ENCODE measurements at regions not wholly inside any gene's neighbourhood (a gene's known extent, or its start where the extent isn't known, plus 50 kb on each side); places are given as distances from the start of the nearest gene placed in this dataset.
A peak's percentile ranks its signal among the peaks of the same experiment; 100 is the strongest.

GRCh38 chr9:106707738-106708474, 155.1 kb upstream of the ZNF462 start:
- DNase-seq: peak; percentile 4
- no peak overlapping the region for H3K23ac ChIP-seq (ENCODE audit: low read length in 2 of 2)

GRCh38 chr9:106708475-106709146, 154.4 kb upstream of the ZNF462 start:
- Histone ChIP-seq H2BK120ac (ENCODE audit: low read depth, low read length) (no peak overlapping the region), H3K23ac (ENCODE audit: low read length in 2 of 2) (no peak overlapping the region), H4K91ac (ENCODE audit: low read length) (no peak overlapping the region), H3K18ac (ENCODE audit: low read depth in 1 of 2, low read length in 2 of 2) (no peak overlapping the region), H3K4me3 (ENCODE audit: insufficient read depth in 1 of 2, low read depth in 1 of 2, low read length in 2 of 2) (peak overlapping the region in 1 of 2 experiments; percentile 0), H3K4me2 (ENCODE audit: low read length, poor library complexity, severe bottlenecking) (no peak overlapping the region), H2BK5ac (ENCODE audit: low read depth, low read length, poor library complexity, severe bottlenecking) (no peak overlapping the region), H3K79me1 (replicated peaks; ENCODE audit: low read length, poor library complexity, severe bottlenecking) (no peaks in the 10 kb centered on the region), H2AK5ac (ENCODE audit: low read length, severe bottlenecking) (no peak overlapping the region), H3K9ac (ENCODE audit: low read length) (no peak overlapping the region), H3K14ac (ENCODE audit: low read length in 2 of 2) (no peak overlapping the region), H3K9me3 (ENCODE audit: control insufficient read depth, low read length) (no peaks in the 10 kb centered on the region), H3K27me3 (ENCODE audit: control insufficient read depth in 1 of 2, insufficient read depth in 1 of 2, low read length in 2 of 2) (no peaks in the 10 kb centered on the region), H2BK15ac (ENCODE audit: low read depth, poor library complexity, severe bottlenecking) (no peak overlapping the region), H3K4ac (ENCODE audit: low read depth in 1 of 2, low read length in 2 of 2) (no peak overlapping the region), H2BK12ac (ENCODE audit: low read length in 2 of 2) (no peak overlapping the region), H3K27ac (ENCODE audit: low read length, poor library complexity, severe bottlenecking) (no peak overlapping the region), H3K36me3 (ENCODE audit: control insufficient read depth in 1 of 2, insufficient read depth in 2 of 2, low read depth in 1 of 2, low read length in 2 of 2) (no peaks in the 10 kb centered on the region), H4K8ac (ENCODE audit: low read length) (no peak overlapping the region), H2AFZ (ENCODE audit: low read depth, low read length) (no peak overlapping the region), H3K4me1 (ENCODE audit: control insufficient read depth, insufficient read depth, low read depth, low read length) (no peaks in the 10 kb centered on the region)
- peak; percentile 43 for DNase-seq
- WGBS: 92% methylated on average over 2 of the region's 3 CpGs

More at GRCh38 chr9:106707738-106708474, 155.1 kb upstream of the ZNF462 start:
- H3K18ac ChIP-seq (ENCODE audit: low read depth in 1 of 2, low read length in 2 of 2): no peak overlapping the region
- H4K91ac ChIP-seq (ENCODE audit: low read length): no peak overlapping the region
- H3K14ac ChIP-seq (ENCODE audit: low read length in 2 of 2): no peak overlapping the region
- H3K4me1 ChIP-seq (ENCODE audit: control insufficient read depth, insufficient read depth, low read depth, low read length): no peaks in the 10 kb centered on the region
- no peak overlapping the region for H2AK5ac ChIP-seq (ENCODE audit: low read length, severe bottlenecking)
- no peaks in the 10 kb centered on the region for H3K36me3 ChIP-seq (ENCODE audit: control insufficient read depth in 1 of 2, insufficient read depth in 2 of 2, low read depth in 1 of 2, low read length in 2 of 2)
- H2BK5ac ChIP-seq (ENCODE audit: low read depth, low read length, poor library complexity, severe bottlenecking): no peak overlapping the region
- H2AFZ ChIP-seq (ENCODE audit: low read depth, low read length): no peak overlapping the region
- 86% methylated on average over 12 of the region's 13 CpGs for WGBS
- H2BK12ac ChIP-seq (ENCODE audit: low read length in 2 of 2): no peak overlapping the region
- H3K9me3 ChIP-seq (ENCODE audit: control insufficient read depth, low read length): no peaks in the 10 kb centered on the region
- H4K8ac ChIP-seq (ENCODE audit: low read length): no peak overlapping the region
- no peaks in the 10 kb centered on the region for H3K79me1 ChIP-seq (replicated peaks; ENCODE audit: low read length, poor library complexity, severe bottlenecking)
- peak overlapping the region; percentile 21 for H3K9ac ChIP-seq (ENCODE audit: low read length)
- H3K27me3 ChIP-seq (ENCODE audit: control insufficient read depth in 1 of 2, insufficient read depth in 1 of 2, low read length in 2 of 2): no peaks in the 10 kb centered on the region
- H3K27ac ChIP-seq (ENCODE audit: low read length, poor library complexity, severe bottlenecking): no peak overlapping the region
- H2BK15ac ChIP-seq (ENCODE audit: low read depth, poor library complexity, severe bottlenecking): no peak overlapping the region
- no peak overlapping the region for H3K4ac ChIP-seq (ENCODE audit: low read depth in 1 of 2, low read length in 2 of 2)
- H2BK120ac ChIP-seq (ENCODE audit: low read depth, low read length): no peak overlapping the region
- H3K4me2 ChIP-seq (ENCODE audit: low read length, poor library complexity, severe bottlenecking): no peak overlapping the region
- H3K4me3 ChIP-seq (ENCODE audit: insufficient read depth in 1 of 2, low read depth in 1 of 2, low read length in 2 of 2): peak overlapping the region in 1 of 2 experiments; percentile 27

GRCh38 chr9:106712279-106712678, 150.7 kb upstream of the ZNF462 start:
- Histone ChIP-seq H3K4me2 (ENCODE audit: low read length, poor library complexity, severe bottlenecking) (no peak overlapping the region), H3K4me3 (ENCODE audit: insufficient read depth in 1 of 2, low read depth in 1 of 2, low read length in 2 of 2) (no peak overlapping the region), H3K4me1 (ENCODE audit: control insufficient read depth, insufficient read depth, low read depth, low read length) (no peaks in the 10 kb centered on the region), H2BK5ac (ENCODE audit: low read depth, low read length, poor library complexity, severe bottlenecking) (no peak overlapping the region), H4K91ac (ENCODE audit: low read length) (no peak overlapping the region), H3K9ac (ENCODE audit: low read length) (no peak overlapping the region), H3K18ac (ENCODE audit: low read depth in 1 of 2, low read length in 2 of 2) (no peak overlapping the region), H3K4ac (ENCODE audit: low read depth in 1 of 2, low read length in 2 of 2) (no peak overlapping the region), H3K14ac (ENCODE audit: low read length in 2 of 2) (no peak overlapping the region), H2BK15ac (ENCODE audit: low read depth, poor library complexity, severe bottlenecking) (no peak overlapping the region), H2BK12ac (ENCODE audit: low read length in 2 of 2) (no peak overlapping the region), H3K79me1 (replicated peaks; ENCODE audit: low read length, poor library complexity, severe bottlenecking) (no peaks in the 10 kb centered on the region), H4K8ac (ENCODE audit: low read length) (no peak overlapping the region), H3K27me3 (ENCODE audit: control insufficient read depth in 1 of 2, insufficient read depth in 1 of 2, low read length in 2 of 2) (no peaks in the 10 kb centered on the region), H3K36me3 (ENCODE audit: control insufficient read depth in 1 of 2, insufficient read depth in 2 of 2, low read depth in 1 of 2, low read length in 2 of 2) (no peaks in the 10 kb centered on the region), H2BK120ac (ENCODE audit: low read depth, low read length) (no peak overlapping the region), H2AK5ac (ENCODE audit: low read length, severe bottlenecking) (no peak overlapping the region), H3K23ac (ENCODE audit: low read length in 2 of 2) (no peak overlapping the region), H2AFZ (ENCODE audit: low read depth, low read length) (no peak overlapping the region), H3K9me3 (ENCODE audit: control insufficient read depth, low read length) (no peaks in the 10 kb centered on the region), H3K27ac (ENCODE audit: low read length, poor library complexity, severe bottlenecking) (no peak overlapping the region)
- DNase-seq: no peak
- WGBS: 96% methylated on average over 4 of the region's 4 CpGs

GRCh38 chr9:106713206-106713605, 149.8 kb upstream of the ZNF462 start:
- 96% methylated on average over 3 of the region's 3 CpGs for WGBS
- no peak overlapping the region for H2BK120ac ChIP-seq (ENCODE audit: low read depth, low read length)
- no peak overlapping the region for H2BK12ac ChIP-seq (ENCODE audit: low read length in 2 of 2)
- no peaks in the 10 kb centered on the region for H3K27me3 ChIP-seq (ENCODE audit: control insufficient read depth in 1 of 2, insufficient read depth in 1 of 2, low read length in 2 of 2)
- no peaks in the 10 kb centered on the region for H3K36me3 ChIP-seq (ENCODE audit: control insufficient read depth in 1 of 2, insufficient read depth in 2 of 2, low read depth in 1 of 2, low read length in 2 of 2)
- no peak overlapping the region for H3K18ac ChIP-seq (ENCODE audit: low read depth in 1 of 2, low read length in 2 of 2)
- no peaks in the 10 kb centered on the region for H3K9me3 ChIP-seq (ENCODE audit: control insufficient read depth, low read length)
- no peak overlapping the region for H4K8ac ChIP-seq (ENCODE audit: low read length)
- H3K4ac ChIP-seq (ENCODE audit: low read depth in 1 of 2, low read length in 2 of 2): no peak overlapping the region
- H2BK5ac ChIP-seq (ENCODE audit: low read depth, low read length, poor library complexity, severe bottlenecking): no peak overlapping the region
- H3K23ac ChIP-seq (ENCODE audit: low read length in 2 of 2): no peak overlapping the region
- no peaks in the 10 kb centered on the region for H3K4me1 ChIP-seq (ENCODE audit: control insufficient read depth, insufficient read depth, low read depth, low read length)
- H2AK5ac ChIP-seq (ENCODE audit: low read length, severe bottlenecking): no peak overlapping the region
- no peak overlapping the region for H3K4me3 ChIP-seq (ENCODE audit: insufficient read depth in 1 of 2, low read depth in 1 of 2, low read length in 2 of 2)
- H3K79me1 ChIP-seq (replicated peaks; ENCODE audit: low read length, poor library complexity, severe bottlenecking): no peaks in the 10 kb centered on the region
- no peak overlapping the region for H3K9ac ChIP-seq (ENCODE audit: low read length)
- H3K14ac ChIP-seq (ENCODE audit: low read length in 2 of 2): no peak overlapping the region
- H4K91ac ChIP-seq (ENCODE audit: low read length): no peak overlapping the region
- DNase-seq: no peak
- H2BK15ac ChIP-seq (ENCODE audit: low read depth, poor library complexity, severe bottlenecking): no peak overlapping the region
- H3K27ac ChIP-seq (ENCODE audit: low read length, poor library complexity, severe bottlenecking): no peak overlapping the region
- no peak overlapping the region for H3K4me2 ChIP-seq (ENCODE audit: low read length, poor library complexity, severe bottlenecking)
- no peak overlapping the region for H2AFZ ChIP-seq (ENCODE audit: low read depth, low read length)

Measured in mesenchymal stem cell (in vitro differentiated cells and primary cell).